Stimulated activated CD4-positive, alpha-beta T cell treated with anti-CD3 and anti-CD28 coated beads, Interleukin-4, amount 100 ng/mL, for 24 hours (primary cell): ENCODE measurements at regions not wholly inside any gene's neighbourhood (a gene's known extent, or its start where the extent isn't known, plus 50 kb on each side); places are given as distances from the start of the nearest gene placed in this dataset.
"Not testable (repeated sequence)": the region's sequence is repeated elsewhere in the genome, so short reads cannot be mapped to it uniquely, and the experiment has no call there.

Experiments
- DNase-seq: peaks from one replicate; pipeline ENCODE4 v3.0.0-alpha.2; 2020

GRCh38 chr3:27661797-27662196, 60.3 kb downstream of the EOMES start:
- DNase-seq: no peak

GRCh38 chr3:27659279-27660021, 62.7 kb downstream of the EOMES start:
- peak; percentile 42 for DNase-seq

- DNase-seq: no peak
Measured at GRCh38 chr3:27658741-27659140, 63.4 kb downstream of the EOMES start.

- DNase-seq: no peak
Measured at GRCh38 chr3:27657871-27658270, 64.3 kb downstream of the EOMES start.

- DNase-seq: no peak
Measured at GRCh38 chr3:27657404-27657803, 64.7 kb downstream of the EOMES start.

- no peak for DNase-seq
Measured at GRCh38 chr3:27656790-27657189, 65.3 kb downstream of the EOMES start.

GRCh38 chr3:27655547-27655946, 66.6 kb downstream of the EOMES start:
- no peak for DNase-seq

GRCh38 chr3:27653803-27654558, 68.1 kb downstream of the EOMES start:
- DNase-seq: no peak

- DNase-seq: no peak
Measured at GRCh38 chr3:27649277-27649676, 72.8 kb downstream of the EOMES start.

GRCh38 chr3:27646896-27647295, 75.2 kb downstream of the EOMES start:
- no peak for DNase-seq

GRCh38 chr3:27644941-27645340, 77.2 kb downstream of the EOMES start:
- no peak for DNase-seq

- no peak for DNase-seq
Measured at GRCh38 chr3:27643355-27643754, 78.8 kb downstream of the EOMES start.

GRCh38 chr3:27642796-27643195, 79.3 kb downstream of the EOMES start:
- DNase-seq: no peak

GRCh38 chr3:27641888-27642601, 80.1 kb downstream of the EOMES start:
- DNase-seq: no peak

GRCh38 chr3:27641271-27641800, 80.8 kb downstream of the EOMES start:
- no peak for DNase-seq

GRCh38 chr3:27639271-27639670, 82.9 kb downstream of the EOMES start:
- peak; percentile 5 for DNase-seq

- no peak for DNase-seq
Measured at GRCh38 chr3:27638594-27638993, 83.5 kb downstream of the EOMES start.

GRCh38 chr3:27637346-27637995, 84.7 kb downstream of the EOMES start:
- DNase-seq: no peak

GRCh38 chr3:27635006-27635405, 87.1 kb downstream of the EOMES start:
- not testable (repeated sequence) for DNase-seq

GRCh38 chr3:27633224-27633545, 88.9 kb downstream of the EOMES start:
- no peak for DNase-seq

GRCh38 chr3:27632431-27633223, 89.5 kb downstream of the EOMES start:
- DNase-seq: peak; percentile 50

GRCh38 chr3:27630885-27631284, 91.2 kb downstream of the EOMES start:
- DNase-seq: no peak
